Endothelial cell of umbilical vein (primary cell): ENCODE measurements at regions not wholly inside any gene's neighbourhood (a gene's known extent, or its start where the extent isn't known, plus 50 kb on each side); places are given as distances from the start of the nearest gene placed in this dataset.

Source experiments
- BruUV-seq: library from RNA; stranded (reverse); fragments of 400-500 nt; replicated peaks from 2 replicates; lab custom pipeline; 2021; lab: Mats Ljungman, UMichigan
- CTCF ChIA-PET: fragments of 300-600, 350-600 bp; sonication (Branson Sonifier 250); formaldehyde crosslinking; loops from one replicate; lab custom pipeline; 2021; ENCODE audit warnings: antibody characterized with exemption, inconsistent platforms; lab: Charles Lee
- POLR2A ChIA-PET: fragments of 300-600, 350-600 bp; sonication (Branson Sonifier 250); formaldehyde crosslinking; loops from one replicate; lab custom pipeline; 2021; ENCODE audit warnings: antibody characterized with exemption, inconsistent platforms; lab: Charles Lee
- DNase-seq: peaks from one replicate; pipeline ENCODE4 v3.0.0-alpha.2; 2011; ENCODE audit warnings: low read depth, low spot score
- FAIRE-seq: peaks from 2 replicates; lab custom pipeline; 2011; peaks lifted over from hg19 to GRCh38; lab: Jason Lieb, UNC
- H2AFZ ChIP-seq: 2 replicates; pipeline ENCODE4 v1.6.0; 2012; ENCODE audit warnings: low read depth, low read length, control low read depth, inconsistent platforms
- H3K27ac ChIP-seq: 2 replicates; pipeline ENCODE4 v1.5.1; 2011; ENCODE audit warnings: low read depth, mild to moderate bottlenecking, control low read depth, low read length, moderate library complexity; ENCODE audit not compliant: insufficient read depth
- H3K27me3 ChIP-seq, 2 experiments: 2 replicates each; pipeline versions ENCODE4 v1.6.0 to v1.6.1; 2011; ENCODE audit warnings: low read length in 2 of 2, mixed read lengths in 1 of 2; ENCODE audit not compliant: control insufficient read depth in 2 of 2, insufficient read depth in 2 of 2
- H3K36me3 ChIP-seq, 2 experiments: 2 replicates in 1 of 2; 3 replicates in 1 of 2; pipeline ENCODE4 v1.5.1; 2011; ENCODE audit warnings: low read length in 2 of 2, mild to moderate bottlenecking in 1 of 2, moderate library complexity in 1 of 2; ENCODE audit not compliant: control insufficient read depth in 2 of 2, insufficient read depth in 2 of 2; ENCODE audit errors: extremely low read depth in 1 of 2
- H3K4me1 ChIP-seq: 3 replicates; pipeline ENCODE4 v1.5.1; 2011; ENCODE audit warnings: mild to moderate bottlenecking, low read length; ENCODE audit not compliant: control insufficient read depth, insufficient read depth; ENCODE audit errors: extremely low read depth
- H3K4me2 ChIP-seq: 2 replicates; pipeline ENCODE4 v1.6.1; 2011; ENCODE audit warnings: low read length, control low read depth, mixed read lengths; ENCODE audit not compliant: insufficient read depth
- H3K4me3 ChIP-seq, 3 experiments: fragments of 200-600 bp in 1 of 3; sonication (generic), shearing (Covaris generic) in 1 of 3; replicated peaks in 1 of 3; 2 replicates each; pipeline ENCODE4 v1.5.1; 2011 to 2016; ENCODE audit warnings: control low read depth in 3 of 3, low read length in 3 of 3, mild to moderate bottlenecking in 2 of 3, inconsistent platforms in 1 of 3, low read depth in 1 of 3, moderate library complexity in 1 of 3; ENCODE audit not compliant: insufficient read depth in 1 of 3
- H3K79me2 ChIP-seq: 2 replicates; pipeline ENCODE4 v1.6.0; 2012; ENCODE audit warnings: low read length, inconsistent platforms; ENCODE audit not compliant: control insufficient read depth, insufficient read depth
- H3K9ac ChIP-seq: replicated peaks from 2 replicates; pipeline ENCODE3; 2011; ENCODE audit warnings: low read length, control low read depth; ENCODE audit not compliant: insufficient read depth; ENCODE audit errors: extremely low read depth
- H3K9me1 ChIP-seq: replicated peaks from 3 replicates; pipeline ENCODE4 v1.6.0; 2011; ENCODE audit warnings: mild to moderate bottlenecking, low read length; ENCODE audit not compliant: control insufficient read depth, insufficient read depth; ENCODE audit errors: extremely low read depth
- H3K9me3 ChIP-seq: replicated peaks from 2 replicates; pipeline ENCODE4 v1.5.1; 2012; ENCODE audit warnings: low read length, inconsistent platforms; ENCODE audit not compliant: control insufficient read depth, insufficient read depth
- H4K20me1 ChIP-seq: replicated peaks from 2 replicates; pipeline ENCODE3; 2011; ENCODE audit warnings: mild to moderate bottlenecking, low read length; ENCODE audit not compliant: control insufficient read depth, insufficient read depth; ENCODE audit errors: extremely low read depth
- EZH2 ChIP-seq: IDR thresholded peaks from 2 replicates; pipeline ENCODE4 v1.6.1; 2012; ENCODE audit warnings: borderline replicate concordance, low read depth, mild to moderate bottlenecking, moderate library complexity, low read length, inconsistent platforms; ENCODE audit not compliant: severe bottlenecking
- GATA2 ChIP-seq: IDR thresholded peaks from 2 replicates; pipeline ENCODE4 v1.7.0; 2011; ENCODE audit warnings: low read depth, mild to moderate bottlenecking, moderate library complexity, mixed read lengths, low read length; ENCODE audit not compliant: insufficient read length, insufficient read depth
- JUN ChIP-seq: IDR thresholded peaks from 2 replicates; pipeline ENCODE4 v1.6.1; 2011; ENCODE audit warnings: borderline replicate concordance, low read depth; ENCODE audit not compliant: insufficient read length, insufficient read depth
- MYC ChIP-seq: IDR thresholded peaks from one replicate; pipeline ENCODE4 v1.6.1; 2011; ENCODE audit warnings: mild to moderate bottlenecking, low read depth, low read length
- POLR2AphosphoS5 ChIP-seq: IDR thresholded peaks from 2 replicates; pipeline ENCODE4 v1.6.1; 2012; ENCODE audit warnings: low read depth, mild to moderate bottlenecking, control low read depth, low read length, moderate library complexity; ENCODE audit not compliant: insufficient read depth
- dilution Hi-C: fragments of 300-500 bp; cut with MboI; formaldehyde crosslinking; loops from one replicate; pipeline ENCODE4 v1.15.0; 2019; ENCODE audit warnings: low sequenced_read_pairs; ENCODE audit not compliant: extremely low pct_ligation_motif_present
- intact Hi-C: fragments of 100-400 bp; cut with micrococcal nuclease; formaldehyde crosslinking; loops from one replicate; pipeline ENCODE4 v1.10.0; 2022
- TF ChIP-seq, protein P1 (sequence below), 2 donors: IDR thresholded peaks; 1 replicate in 1 of 2; 2 replicates in 1 of 2; pipeline ENCODE4 v1.5.1; 2011; ENCODE audit warnings: low read length in 2 of 2, mild to moderate bottlenecking in 2 of 2, moderate library complexity in 2 of 2, control low read depth in 1 of 2, inconsistent platforms in 1 of 2, low read depth in 1 of 2; ENCODE audit not compliant: insufficient read depth in 1 of 2; ENCODE audit errors: extremely low read depth in 1 of 2

DNA sequence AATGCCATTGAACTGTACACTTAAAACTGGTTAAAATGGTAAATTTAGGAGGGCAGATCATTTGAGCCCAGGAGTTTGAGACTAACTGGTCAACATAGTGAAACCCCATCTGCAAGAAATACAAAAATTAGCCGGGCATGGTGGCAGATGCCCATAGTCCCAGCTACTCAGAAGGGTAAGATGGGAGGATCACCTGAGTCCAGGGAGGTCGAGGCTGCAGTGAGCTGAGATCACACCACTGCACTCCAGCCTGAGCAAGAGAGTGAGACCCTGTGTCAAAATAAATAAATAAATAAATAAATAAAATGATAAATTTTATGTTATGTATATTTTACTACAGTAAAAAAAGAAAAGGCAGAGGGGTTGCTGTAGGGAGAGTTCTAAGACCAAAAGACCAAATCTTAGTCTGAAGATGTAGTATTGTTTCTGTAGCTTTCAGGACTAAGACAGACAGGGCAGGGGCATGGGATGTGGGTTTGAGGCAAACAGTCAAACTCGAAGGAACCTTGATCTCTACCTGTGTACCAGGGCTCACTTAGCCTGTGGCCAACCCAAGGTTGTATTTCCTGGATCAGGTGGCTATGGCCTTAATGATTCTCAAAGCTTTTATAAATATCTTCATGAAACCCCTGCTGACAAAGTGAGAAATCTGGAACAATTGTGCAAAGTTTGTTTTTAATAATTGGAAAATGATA is 316.7 kb downstream of the CYRIA start:
- peaks cover 2% of the 10 kb centered on the region for H3K9me3 ChIP-seq
- FAIRE-seq (no peak), DNase-seq (no peak)
- no peaks in the 10 kb centered on the region for H3K79me2 ChIP-seq
- no peaks in the 10 kb centered on the region for H3K9me1 ChIP-seq
- no peak overlapping the region for H3K9ac ChIP-seq
- H4K20me1 ChIP-seq, result no peaks in the 10 kb centered on the region
- no peaks in the 10 kb centered on the region for H3K36me3 ChIP-seq
- TF ChIP-seq JUN (no peak), MYC (no peak), GATA2 (no peak), EZH2 (no peak), POLR2AphosphoS5 (no peak)
- TF ChIP-seq, protein P1, sequence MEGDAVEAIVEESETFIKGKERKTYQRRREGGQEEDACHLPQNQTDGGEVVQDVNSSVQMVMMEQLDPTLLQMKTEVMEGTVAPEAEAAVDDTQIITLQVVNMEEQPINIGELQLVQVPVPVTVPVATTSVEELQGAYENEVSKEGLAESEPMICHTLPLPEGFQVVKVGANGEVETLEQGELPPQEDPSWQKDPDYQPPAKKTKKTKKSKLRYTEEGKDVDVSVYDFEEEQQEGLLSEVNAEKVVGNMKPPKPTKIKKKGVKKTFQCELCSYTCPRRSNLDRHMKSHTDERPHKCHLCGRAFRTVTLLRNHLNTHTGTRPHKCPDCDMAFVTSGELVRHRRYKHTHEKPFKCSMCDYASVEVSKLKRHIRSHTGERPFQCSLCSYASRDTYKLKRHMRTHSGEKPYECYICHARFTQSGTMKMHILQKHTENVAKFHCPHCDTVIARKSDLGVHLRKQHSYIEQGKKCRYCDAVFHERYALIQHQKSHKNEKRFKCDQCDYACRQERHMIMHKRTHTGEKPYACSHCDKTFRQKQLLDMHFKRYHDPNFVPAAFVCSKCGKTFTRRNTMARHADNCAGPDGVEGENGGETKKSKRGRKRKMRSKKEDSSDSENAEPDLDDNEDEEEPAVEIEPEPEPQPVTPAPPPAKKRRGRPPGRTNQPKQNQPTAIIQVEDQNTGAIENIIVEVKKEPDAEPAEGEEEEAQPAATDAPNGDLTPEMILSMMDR (IDR thresholded peaks at IDR 0.05; ENCODE audit: extremely low read depth in 1 of 2, insufficient read depth in 1 of 2, low read depth in 1 of 2, low read length in 2 of 2), result no peak
- BruUV-seq, result no TSS peak
- H3K4me3 ChIP-seq, result no peak overlapping the region
- H3K4me1 ChIP-seq, result no peaks in the 10 kb centered on the region
- H3K27me3 ChIP-seq, result no peaks in the 10 kb centered on the region
- ChIA-PET CTCF (no interaction called here), POLR2A (no interaction called here)
- intact Hi-C loops, result no loop called here
- no peak overlapping the region for H3K4me2 ChIP-seq
- dilution Hi-C loops, result no loop called here
- H2AFZ ChIP-seq, result no peak overlapping the region
- no peak overlapping the region for H3K27ac ChIP-seq
